Astrocyte (in vitro differentiated cells and primary cell): ENCODE measurements at regions not wholly inside any gene's neighbourhood (a gene's known extent, or its start where the extent isn't known, plus 50 kb on each side); places are given as distances from the start of the nearest gene placed in this dataset.

Experiments used
- EZH2 ChIP-seq: IDR thresholded peaks from 2 replicates; pipeline ENCODE4 v1.6.1; 2012; ENCODE audit warnings: mild to moderate bottlenecking, low read length, inconsistent platforms; ENCODE audit not compliant: insufficient read depth
- TF ChIP-seq, protein P1 (sequence below): IDR thresholded peaks from 2 replicates; pipeline ENCODE4 v1.5.1; 2011; ENCODE audit warnings: low read depth, mild to moderate bottlenecking, inconsistent platforms, low read length, moderate library complexity; ENCODE audit not compliant: insufficient read depth

- TF ChIP-seq, protein P1, sequence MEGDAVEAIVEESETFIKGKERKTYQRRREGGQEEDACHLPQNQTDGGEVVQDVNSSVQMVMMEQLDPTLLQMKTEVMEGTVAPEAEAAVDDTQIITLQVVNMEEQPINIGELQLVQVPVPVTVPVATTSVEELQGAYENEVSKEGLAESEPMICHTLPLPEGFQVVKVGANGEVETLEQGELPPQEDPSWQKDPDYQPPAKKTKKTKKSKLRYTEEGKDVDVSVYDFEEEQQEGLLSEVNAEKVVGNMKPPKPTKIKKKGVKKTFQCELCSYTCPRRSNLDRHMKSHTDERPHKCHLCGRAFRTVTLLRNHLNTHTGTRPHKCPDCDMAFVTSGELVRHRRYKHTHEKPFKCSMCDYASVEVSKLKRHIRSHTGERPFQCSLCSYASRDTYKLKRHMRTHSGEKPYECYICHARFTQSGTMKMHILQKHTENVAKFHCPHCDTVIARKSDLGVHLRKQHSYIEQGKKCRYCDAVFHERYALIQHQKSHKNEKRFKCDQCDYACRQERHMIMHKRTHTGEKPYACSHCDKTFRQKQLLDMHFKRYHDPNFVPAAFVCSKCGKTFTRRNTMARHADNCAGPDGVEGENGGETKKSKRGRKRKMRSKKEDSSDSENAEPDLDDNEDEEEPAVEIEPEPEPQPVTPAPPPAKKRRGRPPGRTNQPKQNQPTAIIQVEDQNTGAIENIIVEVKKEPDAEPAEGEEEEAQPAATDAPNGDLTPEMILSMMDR = no peak
- TF ChIP-seq EZH2 = no peak
Measured at GRCh38 chr20:4305091-4305490, 56.0 kb upstream of the ADRA1D start.
